Endothelial cell of umbilical vein (primary cell): ENCODE measurements at regions not wholly inside any gene's neighbourhood (a gene's known extent, or its start where the extent isn't known, plus 50 kb on each side); places are given as distances from the start of the nearest gene placed in this dataset.

Source experiments
- BruUV-seq: library from RNA; stranded (reverse); fragments of 400-500 nt; replicated peaks from 2 replicates; lab custom pipeline; 2021; lab: Mats Ljungman, UMichigan
- CTCF ChIA-PET: fragments of 300-600, 350-600 bp; sonication (Branson Sonifier 250); formaldehyde crosslinking; loops from one replicate; lab custom pipeline; 2021; ENCODE audit warnings: antibody characterized with exemption, inconsistent platforms; lab: Charles Lee
- POLR2A ChIA-PET: fragments of 300-600, 350-600 bp; sonication (Branson Sonifier 250); formaldehyde crosslinking; loops from one replicate; lab custom pipeline; 2021; ENCODE audit warnings: antibody characterized with exemption, inconsistent platforms; lab: Charles Lee
- DNase-seq: peaks from one replicate; pipeline ENCODE4 v3.0.0-alpha.2; 2011; ENCODE audit warnings: low read depth, low spot score
- FAIRE-seq: peaks from 2 replicates; lab custom pipeline; 2011; peaks lifted over from hg19 to GRCh38; lab: Jason Lieb, UNC
- H2AFZ ChIP-seq: 2 replicates; pipeline ENCODE4 v1.6.0; 2012; ENCODE audit warnings: low read depth, low read length, control low read depth, inconsistent platforms
- H3K27ac ChIP-seq: 2 replicates; pipeline ENCODE4 v1.5.1; 2011; ENCODE audit warnings: low read depth, mild to moderate bottlenecking, control low read depth, low read length, moderate library complexity; ENCODE audit not compliant: insufficient read depth
- H3K27me3 ChIP-seq, 2 experiments: 2 replicates each; pipeline versions ENCODE4 v1.6.0 to v1.6.1; 2011; ENCODE audit warnings: low read length in 2 of 2, mixed read lengths in 1 of 2; ENCODE audit not compliant: control insufficient read depth in 2 of 2, insufficient read depth in 2 of 2
- H3K36me3 ChIP-seq, 2 experiments: 2 replicates in 1 of 2; 3 replicates in 1 of 2; pipeline ENCODE4 v1.5.1; 2011; ENCODE audit warnings: low read length in 2 of 2, mild to moderate bottlenecking in 1 of 2, moderate library complexity in 1 of 2; ENCODE audit not compliant: control insufficient read depth in 2 of 2, insufficient read depth in 2 of 2; ENCODE audit errors: extremely low read depth in 1 of 2
- H3K4me1 ChIP-seq: 3 replicates; pipeline ENCODE4 v1.5.1; 2011; ENCODE audit warnings: mild to moderate bottlenecking, low read length; ENCODE audit not compliant: control insufficient read depth, insufficient read depth; ENCODE audit errors: extremely low read depth
- H3K4me2 ChIP-seq: 2 replicates; pipeline ENCODE4 v1.6.1; 2011; ENCODE audit warnings: low read length, control low read depth, mixed read lengths; ENCODE audit not compliant: insufficient read depth
- H3K4me3 ChIP-seq, 3 experiments: fragments of 200-600 bp in 1 of 3; sonication (generic), shearing (Covaris generic) in 1 of 3; replicated peaks in 1 of 3; 2 replicates each; pipeline ENCODE4 v1.5.1; 2011 to 2016; ENCODE audit warnings: control low read depth in 3 of 3, low read length in 3 of 3, mild to moderate bottlenecking in 2 of 3, inconsistent platforms in 1 of 3, low read depth in 1 of 3, moderate library complexity in 1 of 3; ENCODE audit not compliant: insufficient read depth in 1 of 3
- H3K79me2 ChIP-seq: 2 replicates; pipeline ENCODE4 v1.6.0; 2012; ENCODE audit warnings: low read length, inconsistent platforms; ENCODE audit not compliant: control insufficient read depth, insufficient read depth
- H3K9ac ChIP-seq: replicated peaks from 2 replicates; pipeline ENCODE3; 2011; ENCODE audit warnings: low read length, control low read depth; ENCODE audit not compliant: insufficient read depth; ENCODE audit errors: extremely low read depth
- H3K9me1 ChIP-seq: replicated peaks from 3 replicates; pipeline ENCODE4 v1.6.0; 2011; ENCODE audit warnings: mild to moderate bottlenecking, low read length; ENCODE audit not compliant: control insufficient read depth, insufficient read depth; ENCODE audit errors: extremely low read depth
- H3K9me3 ChIP-seq: replicated peaks from 2 replicates; pipeline ENCODE4 v1.5.1; 2012; ENCODE audit warnings: low read length, inconsistent platforms; ENCODE audit not compliant: control insufficient read depth, insufficient read depth
- H4K20me1 ChIP-seq: replicated peaks from 2 replicates; pipeline ENCODE3; 2011; ENCODE audit warnings: mild to moderate bottlenecking, low read length; ENCODE audit not compliant: control insufficient read depth, insufficient read depth; ENCODE audit errors: extremely low read depth
- EZH2 ChIP-seq: IDR thresholded peaks from 2 replicates; pipeline ENCODE4 v1.6.1; 2012; ENCODE audit warnings: borderline replicate concordance, low read depth, mild to moderate bottlenecking, moderate library complexity, low read length, inconsistent platforms; ENCODE audit not compliant: severe bottlenecking
- FOS ChIP-seq: IDR thresholded peaks from 2 replicates; pipeline ENCODE4 v1.6.1; 2011; ENCODE audit warnings: mild to moderate bottlenecking, low read length, moderate library complexity, borderline replicate concordance; ENCODE audit not compliant: insufficient read depth
- GATA2 ChIP-seq: IDR thresholded peaks from 2 replicates; pipeline ENCODE4 v1.7.0; 2011; ENCODE audit warnings: low read depth, mild to moderate bottlenecking, moderate library complexity, mixed read lengths, low read length; ENCODE audit not compliant: insufficient read length, insufficient read depth
- JUN ChIP-seq: IDR thresholded peaks from 2 replicates; pipeline ENCODE4 v1.6.1; 2011; ENCODE audit warnings: borderline replicate concordance, low read depth; ENCODE audit not compliant: insufficient read length, insufficient read depth
- MAX ChIP-seq: IDR thresholded peaks from 2 replicates; pipeline ENCODE4 v1.6.1; 2011; ENCODE audit not compliant: insufficient read depth, insufficient read length
- MYC ChIP-seq: IDR thresholded peaks from one replicate; pipeline ENCODE4 v1.6.1; 2011; ENCODE audit warnings: mild to moderate bottlenecking, low read depth, low read length
- POLR2AphosphoS5 ChIP-seq: IDR thresholded peaks from 2 replicates; pipeline ENCODE4 v1.6.1; 2012; ENCODE audit warnings: low read depth, mild to moderate bottlenecking, control low read depth, low read length, moderate library complexity; ENCODE audit not compliant: insufficient read depth
- dilution Hi-C: fragments of 300-500 bp; cut with MboI; formaldehyde crosslinking; loops from one replicate; pipeline ENCODE4 v1.15.0; 2019; ENCODE audit warnings: low sequenced_read_pairs; ENCODE audit not compliant: extremely low pct_ligation_motif_present
- intact Hi-C: fragments of 100-400 bp; cut with micrococcal nuclease; formaldehyde crosslinking; loops from one replicate; pipeline ENCODE4 v1.10.0; 2022
- TF ChIP-seq, protein P1 (sequence below), 2 donors: IDR thresholded peaks; 1 replicate in 1 of 2; 2 replicates in 1 of 2; pipeline ENCODE4 v1.5.1; 2011; ENCODE audit warnings: low read length in 2 of 2, mild to moderate bottlenecking in 2 of 2, moderate library complexity in 2 of 2, control low read depth in 1 of 2, inconsistent platforms in 1 of 2, low read depth in 1 of 2; ENCODE audit not compliant: insufficient read depth in 1 of 2; ENCODE audit errors: extremely low read depth in 1 of 2

GRCh38 chr13:42412812-42413483 is 141.0 kb downstream of the AKAP11 start:
- Histone ChIP-seq H3K4me1 (no peaks in the 10 kb centered on the region), H3K79me2 (no peaks in the 10 kb centered on the region), H3K4me3 (no peak overlapping the region), H4K20me1 (no peaks in the 10 kb centered on the region), H3K9me3 (no peaks in the 10 kb centered on the region), H3K36me3 (no peaks in the 10 kb centered on the region), H2AFZ (no peak overlapping the region), H3K4me2 (no peak overlapping the region), H3K9me1 (no peaks in the 10 kb centered on the region), H3K27ac (no peak overlapping the region), H3K27me3 (peaks cover 2 to 6% of the 10 kb centered on the region in 2 experiments), H3K9ac (no peak overlapping the region)
- ChIA-PET CTCF (no interaction called here), POLR2A (no interaction called here)
- no TSS peak for BruUV-seq
- DNase-seq: no peak
- dilution Hi-C loops (no loop called here), intact Hi-C loops (no loop called here)
- no peak for FAIRE-seq
- TF ChIP-seq MAX (no peak), GATA2 (no peak), POLR2AphosphoS5 (no peak), FOS (no peak), JUN (no peak), MYC (no peak), EZH2 (no peak)
- TF ChIP-seq, protein P1, sequence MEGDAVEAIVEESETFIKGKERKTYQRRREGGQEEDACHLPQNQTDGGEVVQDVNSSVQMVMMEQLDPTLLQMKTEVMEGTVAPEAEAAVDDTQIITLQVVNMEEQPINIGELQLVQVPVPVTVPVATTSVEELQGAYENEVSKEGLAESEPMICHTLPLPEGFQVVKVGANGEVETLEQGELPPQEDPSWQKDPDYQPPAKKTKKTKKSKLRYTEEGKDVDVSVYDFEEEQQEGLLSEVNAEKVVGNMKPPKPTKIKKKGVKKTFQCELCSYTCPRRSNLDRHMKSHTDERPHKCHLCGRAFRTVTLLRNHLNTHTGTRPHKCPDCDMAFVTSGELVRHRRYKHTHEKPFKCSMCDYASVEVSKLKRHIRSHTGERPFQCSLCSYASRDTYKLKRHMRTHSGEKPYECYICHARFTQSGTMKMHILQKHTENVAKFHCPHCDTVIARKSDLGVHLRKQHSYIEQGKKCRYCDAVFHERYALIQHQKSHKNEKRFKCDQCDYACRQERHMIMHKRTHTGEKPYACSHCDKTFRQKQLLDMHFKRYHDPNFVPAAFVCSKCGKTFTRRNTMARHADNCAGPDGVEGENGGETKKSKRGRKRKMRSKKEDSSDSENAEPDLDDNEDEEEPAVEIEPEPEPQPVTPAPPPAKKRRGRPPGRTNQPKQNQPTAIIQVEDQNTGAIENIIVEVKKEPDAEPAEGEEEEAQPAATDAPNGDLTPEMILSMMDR (IDR thresholded peaks at IDR 0.05; ENCODE audit: extremely low read depth in 1 of 2, insufficient read depth in 1 of 2, low read depth in 1 of 2, low read length in 2 of 2): no peak
